ENCODE measurements at regions not wholly inside any gene's neighbourhood (a gene's known extent, or its start where the extent isn't known, plus 50 kb on each side); places are given as distances from the start of the nearest gene placed in this dataset.

GRCh38 chr9:96126321-96126881 lies 175.6 kb downstream of the HSD17B3 start:
- Histone ChIP-seq H4K20me1 (ENCODE audit: control insufficient read depth, extremely low read depth, insufficient read depth, low read length) (no peaks in the 10 kb centered on the region), H3K4me2 (ENCODE audit: control insufficient read depth, extremely low read depth, insufficient read depth, low read depth, low read length) (no peak overlapping the region)

GRCh38 chr9:96125624-96126023 lies 176.4 kb downstream of the HSD17B3 start:
- H3K27me3 ChIP-seq (ENCODE audit: control insufficient read depth, extremely low read depth, insufficient read depth, low read length) = peaks cover 3% of the 10 kb centered on the region
- no peaks in the 10 kb centered on the region for H4K20me1 ChIP-seq (ENCODE audit: control insufficient read depth, extremely low read depth, insufficient read depth, low read length)
- no peak overlapping the region for H2AFZ ChIP-seq (ENCODE audit: control insufficient read depth, low read length)
- no peak overlapping the region for H3K4me2 ChIP-seq (ENCODE audit: control insufficient read depth, extremely low read depth, insufficient read depth, low read depth, low read length)
- no peak overlapping the region for H3K9ac ChIP-seq (ENCODE audit: control insufficient read depth, extremely low read depth, insufficient read depth, low read length)
- no peaks in the 10 kb centered on the region for H3K9me3 ChIP-seq (ENCODE audit: control insufficient read depth, low read depth, low read length)
- no peaks in the 10 kb centered on the region for H3K36me3 ChIP-seq (ENCODE audit: control insufficient read depth in 2 of 2, extremely low read depth in 1 of 2, insufficient read depth in 2 of 2, low read length in 2 of 2)
- DNase-seq (ENCODE audit: low read depth, low spot score) (no peak), FAIRE-seq (no peak)
- TF ChIP-seq EZH2 (IDR thresholded peaks at IDR 0.05; ENCODE audit: low read length) (no peak), CTCF (optimal IDR thresholded peaks at IDR 0.05 in 1 of 3, IDR thresholded peaks at IDR 0.05 in 1 of 3, conservative IDR thresholded peaks at IDR 0.05 in 1 of 3; ENCODE audit: extremely low read depth in 1 of 3, insufficient read depth in 2 of 3, low read length in 3 of 3) (no peak)
- H3K4me1 ChIP-seq (ENCODE audit: control insufficient read depth, extremely low read depth, insufficient read depth, low read length) = no peaks in the 10 kb centered on the region
- no peaks in the 10 kb centered on the region for H3K79me2 ChIP-seq (ENCODE audit: control insufficient read depth, insufficient read depth, low read length)
- no peaks in the 10 kb centered on the region for H3K9me1 ChIP-seq (ENCODE audit: control insufficient read depth, extremely low read depth, insufficient read depth, low read length)
- dilution Hi-C loops (cut with MboI; ENCODE audit: extremely low pct_ligation_motif_present, low sequenced_read_pairs) = no loop called here
- no peak overlapping the region for H3K4me3 ChIP-seq (ENCODE audit: control insufficient read depth in 2 of 3, extremely low read depth in 1 of 3, insufficient read depth in 2 of 3, low read depth in 1 of 3, low read length in 3 of 3)
- no peak overlapping the region for H3K27ac ChIP-seq (ENCODE audit: control insufficient read depth, insufficient read depth, low read length)

More at GRCh38 chr9:96126321-96126881, 175.6 kb downstream of the HSD17B3 start:
- FAIRE-seq (no peak), DNase-seq (ENCODE audit: low read depth, low spot score) (no peak)
- Histone ChIP-seq H3K4me3 (ENCODE audit: control insufficient read depth in 2 of 3, extremely low read depth in 1 of 3, insufficient read depth in 2 of 3, low read depth in 1 of 3, low read length in 3 of 3) (no peak overlapping the region), H3K27me3 (ENCODE audit: control insufficient read depth, extremely low read depth, insufficient read depth, low read length) (peaks cover 3% of the 10 kb centered on the region), H3K9ac (ENCODE audit: control insufficient read depth, extremely low read depth, insufficient read depth, low read length) (no peak overlapping the region), H3K9me1 (ENCODE audit: control insufficient read depth, extremely low read depth, insufficient read depth, low read length) (no peaks in the 10 kb centered on the region), H2AFZ (ENCODE audit: control insufficient read depth, low read length) (no peak overlapping the region), H3K4me1 (ENCODE audit: control insufficient read depth, extremely low read depth, insufficient read depth, low read length) (no peaks in the 10 kb centered on the region), H3K36me3 (ENCODE audit: control insufficient read depth in 2 of 2, extremely low read depth in 1 of 2, insufficient read depth in 2 of 2, low read length in 2 of 2) (no peaks in the 10 kb centered on the region), H3K79me2 (ENCODE audit: control insufficient read depth, insufficient read depth, low read length) (no peaks in the 10 kb centered on the region), H3K27ac (ENCODE audit: control insufficient read depth, insufficient read depth, low read length) (no peak overlapping the region), H3K9me3 (ENCODE audit: control insufficient read depth, low read depth, low read length) (no peaks in the 10 kb centered on the region)
- TF ChIP-seq EZH2 (IDR thresholded peaks at IDR 0.05; ENCODE audit: low read length) = no peak
- TF ChIP-seq CTCF (optimal IDR thresholded peaks at IDR 0.05 in 1 of 3, IDR thresholded peaks at IDR 0.05 in 1 of 3, conservative IDR thresholded peaks at IDR 0.05 in 1 of 3; ENCODE audit: extremely low read depth in 1 of 3, insufficient read depth in 2 of 3, low read length in 3 of 3) = no peak
- dilution Hi-C loops (cut with MboI; ENCODE audit: extremely low pct_ligation_motif_present, low sequenced_read_pairs) = no loop called here

Measured in keratinocyte (primary cell).